HCT116 (cell line): ENCODE measurements at regions not wholly inside any gene's neighbourhood (a gene's known extent, or its start where the extent isn't known, plus 50 kb on each side); places are given as distances from the start of the nearest gene placed in this dataset.

Experiments used
- ATAC-seq: fragments of 200-7000 bp; cut with Tn5 transposase; 2 replicates; pipeline ENCODE4 v1.9.1; 2020; ENCODE audit warnings: mild to moderate bottlenecking, moderate library complexity
- BruUV-seq: library from RNA; stranded (reverse); fragments of 400-500 nt; replicated peaks from 2 replicates; lab custom pipeline; 2021; lab: Mats Ljungman, UMichigan
- CTCF ChIA-PET: fragments of 300-600 bp; sonication (Branson Sonifier 250); formaldehyde crosslinking; loops from one replicate; lab custom pipeline; 2021; ENCODE audit warnings: antibody characterized with exemption; lab: Charles Lee
- POLR2A ChIA-PET: fragments of 300-600, 350-600 bp; sonication (Branson Sonifier 250); formaldehyde crosslinking; loops from one replicate; lab custom pipeline; 2021; ENCODE audit warnings: antibody characterized with exemption; lab: Charles Lee
- RAD21 ChIA-PET, 2 experiments: fragments of 300-600 bp; sonication (Branson Sonifier 250); formaldehyde crosslinking; loops; one replicate each; lab custom pipeline; 2023; ENCODE audit warnings: low total read pairs in 2 of 2; ENCODE audit not compliant: uncharacterized antibody in 2 of 2, unreplicated experiment in 2 of 2, low non-redundant PET in 1 of 2; lab: Charles Lee
- DNase-seq: peaks from one replicate; pipeline ENCODE4 v3.0.0-alpha.2; 2010; ENCODE audit warnings: low read depth, low spot score
- H2AFZ ChIP-seq: fragments of 200-600 bp; shearing (Covaris generic), sonication (generic); 2 replicates; pipeline ENCODE4 v1.6.1; 2017; ENCODE audit warnings: low read depth, mixed run types, mixed read lengths, antibody characterized with exemption, low read length; ENCODE audit not compliant: poor library complexity, severe bottlenecking
- H3K27ac ChIP-seq: 2 replicates; pipeline ENCODE4 v1.5.1; 2012; ENCODE audit warnings: low read depth, low read length
- H3K27me3 ChIP-seq: fragments of 200-600 bp; sonication (generic); 2 replicates; pipeline ENCODE4 v1.6.1; 2016; ENCODE audit warnings: mixed run types, low read length, mixed read lengths; ENCODE audit not compliant: insufficient read depth
- H3K36me3 ChIP-seq, 2 experiments: fragments of 200-500 bp in 1 of 2; fragments of 200-600 bp in 1 of 2; sonication (Bioruptor generic) in 1 of 2; sonication (generic) in 1 of 2; 2 replicates each; pipeline versions ENCODE4 v1.5.1 to v1.6.1; 2014 to 2016; ENCODE audit warnings: low read length in 2 of 2, inconsistent platforms in 1 of 2, mixed read lengths in 1 of 2, mixed run types in 1 of 2; ENCODE audit not compliant: insufficient read depth in 2 of 2, control insufficient read depth in 1 of 2
- H3K4me1 ChIP-seq, 2 experiments: fragments of 200-600 bp in 1 of 2; sonication (generic) in 1 of 2; 2 replicates each; pipeline versions ENCODE4 v1.5.1 to v1.6.1; 2012 to 2017; ENCODE audit warnings: low read length in 2 of 2, inconsistent platforms in 1 of 2, mild to moderate bottlenecking in 1 of 2, mixed read lengths in 1 of 2, mixed run types in 1 of 2, moderate library complexity in 1 of 2; ENCODE audit not compliant: insufficient read depth in 2 of 2, control insufficient read depth in 1 of 2
- H3K4me2 ChIP-seq: fragments of 200-600 bp; sonication (generic); 2 replicates; pipeline ENCODE4 v1.6.1; 2017; ENCODE audit warnings: mixed run types, low read length, mixed read lengths
- H3K4me3 ChIP-seq, 2 experiments: fragments of 200-600 bp in 1 of 2; sonication (generic) in 1 of 2; replicated peaks in 1 of 2; 2 replicates each; pipeline ENCODE4 v1.5.1; 2011 to 2016; ENCODE audit warnings: low read length in 2 of 2, control low read depth in 1 of 2, low read depth in 1 of 2, mild to moderate bottlenecking in 1 of 2, mixed read lengths in 1 of 2, mixed run types in 1 of 2
- H3K79me2 ChIP-seq: fragments of 200-600 bp; sonication (generic); 2 replicates; pipeline ENCODE4 v1.6.1; 2017; ENCODE audit warnings: mild to moderate bottlenecking, mixed run types, low read length, moderate library complexity, mixed read lengths; ENCODE audit not compliant: insufficient read depth
- H3K9ac ChIP-seq: fragments of 200-600 bp; sonication (generic); 2 replicates; pipeline ENCODE4 v1.6.1; 2016; ENCODE audit warnings: low read length, mixed read lengths
- H3K9me2 ChIP-seq: fragments of 200-600 bp; sonication (generic), shearing (Covaris generic); 2 replicates; pipeline ENCODE4 v1.6.1; 2017; ENCODE audit warnings: mixed run types, mild to moderate bottlenecking, moderate library complexity; ENCODE audit not compliant: insufficient read depth
- H3K9me3 ChIP-seq, 2 experiments: fragments of 200-500 bp in 1 of 2; fragments of 200-600 bp in 1 of 2; sonication (Bioruptor generic) in 1 of 2; sonication (generic) in 1 of 2; 2 replicates each; pipeline ENCODE4 v1.6.1; 2014 to 2017; ENCODE audit warnings: low read length in 2 of 2, mixed read lengths in 2 of 2, inconsistent platforms in 1 of 2, low read depth in 1 of 2, mild to moderate bottlenecking in 1 of 2, mixed run types in 1 of 2, moderate library complexity in 1 of 2; ENCODE audit not compliant: control insufficient read depth in 1 of 2, insufficient read depth in 1 of 2
- H4K20me1 ChIP-seq: fragments of 200-600 bp; sonication (generic), shearing (Covaris generic); 2 replicates; pipeline ENCODE4 v1.6.1; 2017; ENCODE audit warnings: mixed run types, mild to moderate bottlenecking, moderate library complexity; ENCODE audit not compliant: insufficient read depth
- CBX3 ChIP-seq: IDR thresholded peaks from 2 replicates; pipeline ENCODE4 v1.6.1; 2012; ENCODE audit warnings: low read depth
- CEBPB ChIP-seq: IDR thresholded peaks from 2 replicates; pipeline ENCODE4 v1.6.1; 2012; ENCODE audit warnings: low read depth
- EZH2 ChIP-seq: fragments of 200-600 bp; sonication (generic); IDR thresholded peaks from 2 replicates; pipeline ENCODE4 v1.6.1; 2017; ENCODE audit warnings: antibody characterized with exemption, mixed run types
- JUND ChIP-seq: IDR thresholded peaks from 2 replicates; pipeline ENCODE4 v1.6.1; 2012
- POLR2A ChIP-seq: IDR thresholded peaks from 2 replicates; pipeline ENCODE4 v1.7.0; 2011; ENCODE audit warnings: borderline replicate concordance; ENCODE audit not compliant: insufficient read depth, insufficient read length; ENCODE audit errors: extremely low read depth
- RAD21 ChIP-seq: IDR thresholded peaks from 2 replicates; pipeline ENCODE4 v1.6.1; 2012; ENCODE audit warnings: low read depth, mild to moderate bottlenecking
- ZBTB33 ChIP-seq: IDR thresholded peaks from 2 replicates; pipeline ENCODE4 v1.6.1; 2011; ENCODE audit warnings: mild to moderate bottlenecking, low read length, moderate library complexity; ENCODE audit not compliant: insufficient replicate concordance; ENCODE audit errors: extremely low read depth
- intact Hi-C: fragments of 100-400 bp; cut with micrococcal nuclease; formaldehyde crosslinking; loops from 2 replicates; pipeline ENCODE4 v1.10.0; 2022
- TF ChIP-seq, protein P1 (sequence below): IDR thresholded peaks from 2 replicates; pipeline ENCODE4 v1.6.1; 2012; ENCODE audit warnings: low read depth

DNA sequence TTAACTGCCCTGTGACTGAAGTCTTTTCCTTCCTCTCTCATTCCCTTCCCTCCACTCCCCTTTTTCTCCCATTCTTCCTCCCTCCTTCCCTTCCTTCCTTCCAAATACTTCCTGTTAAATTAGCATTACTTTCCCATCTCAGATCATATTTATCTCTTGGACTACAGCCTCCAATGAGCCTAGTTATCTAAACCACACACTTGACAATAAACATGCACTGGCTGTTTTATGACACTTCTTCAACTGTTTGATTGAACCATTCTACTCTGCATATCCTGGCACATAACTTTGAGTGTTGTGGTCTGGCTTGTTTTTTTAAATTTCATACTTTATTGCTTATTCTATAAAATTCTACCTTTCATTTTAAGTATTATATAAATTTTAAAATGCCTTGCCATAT is 1860.8 kb upstream of the LRRTM1 start (continued):
- TF ChIP-seq EZH2 (no peak), ZBTB33 (no peak), JUND (no peak)

DNA sequence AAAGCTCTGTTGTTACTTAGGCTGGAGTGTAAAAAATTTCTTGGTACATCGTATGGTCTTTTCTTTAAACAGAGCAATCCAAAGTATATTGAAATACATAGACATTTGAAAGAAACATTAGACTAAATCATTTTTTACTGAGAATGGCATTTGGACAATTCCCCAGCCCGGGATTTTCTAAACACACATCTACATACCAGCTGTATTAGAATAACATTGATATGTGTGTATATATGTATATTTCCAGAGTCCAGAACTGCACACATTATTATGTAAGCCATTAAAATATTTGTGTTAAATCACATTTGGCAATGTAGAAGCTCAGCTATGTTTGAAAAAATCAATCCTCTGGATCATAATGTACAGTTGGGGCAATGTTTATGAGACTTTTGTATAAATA is 1853.6 kb upstream of the LRRTM1 start:
- intact Hi-C loops = no loop called here
- ChIA-PET POLR2A (no interaction called here), CTCF (no interaction called here), RAD21 (no interaction called here)
- DNase-seq = no peak
- no peaks in the 10 kb centered on the region for H3K4me1 ChIP-seq
- H3K27ac ChIP-seq = no peak overlapping the region
- no peaks in the 10 kb centered on the region for H3K9me2 ChIP-seq
- H3K9me3 ChIP-seq = no peaks in the 10 kb centered on the region
- H3K27me3 ChIP-seq = no peaks in the 10 kb centered on the region
- no peak overlapping the region for H3K9ac ChIP-seq
- H3K4me3 ChIP-seq = no peak overlapping the region
- TF ChIP-seq CBX3 = no peak
- TF ChIP-seq, protein P1, sequence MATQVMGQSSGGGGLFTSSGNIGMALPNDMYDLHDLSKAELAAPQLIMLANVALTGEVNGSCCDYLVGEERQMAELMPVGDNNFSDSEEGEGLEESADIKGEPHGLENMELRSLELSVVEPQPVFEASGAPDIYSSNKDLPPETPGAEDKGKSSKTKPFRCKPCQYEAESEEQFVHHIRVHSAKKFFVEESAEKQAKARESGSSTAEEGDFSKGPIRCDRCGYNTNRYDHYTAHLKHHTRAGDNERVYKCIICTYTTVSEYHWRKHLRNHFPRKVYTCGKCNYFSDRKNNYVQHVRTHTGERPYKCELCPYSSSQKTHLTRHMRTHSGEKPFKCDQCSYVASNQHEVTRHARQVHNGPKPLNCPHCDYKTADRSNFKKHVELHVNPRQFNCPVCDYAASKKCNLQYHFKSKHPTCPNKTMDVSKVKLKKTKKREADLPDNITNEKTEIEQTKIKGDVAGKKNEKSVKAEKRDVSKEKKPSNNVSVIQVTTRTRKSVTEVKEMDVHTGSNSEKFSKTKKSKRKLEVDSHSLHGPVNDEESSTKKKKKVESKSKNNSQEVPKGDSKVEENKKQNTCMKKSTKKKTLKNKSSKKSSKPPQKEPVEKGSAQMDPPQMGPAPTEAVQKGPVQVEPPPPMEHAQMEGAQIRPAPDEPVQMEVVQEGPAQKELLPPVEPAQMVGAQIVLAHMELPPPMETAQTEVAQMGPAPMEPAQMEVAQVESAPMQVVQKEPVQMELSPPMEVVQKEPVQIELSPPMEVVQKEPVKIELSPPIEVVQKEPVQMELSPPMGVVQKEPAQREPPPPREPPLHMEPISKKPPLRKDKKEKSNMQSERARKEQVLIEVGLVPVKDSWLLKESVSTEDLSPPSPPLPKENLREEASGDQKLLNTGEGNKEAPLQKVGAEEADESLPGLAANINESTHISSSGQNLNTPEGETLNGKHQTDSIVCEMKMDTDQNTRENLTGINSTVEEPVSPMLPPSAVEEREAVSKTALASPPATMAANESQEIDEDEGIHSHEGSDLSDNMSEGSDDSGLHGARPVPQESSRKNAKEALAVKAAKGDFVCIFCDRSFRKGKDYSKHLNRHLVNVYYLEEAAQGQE = no peak
- TF ChIP-seq POLR2A = no peak
- TF ChIP-seq RAD21 = no peak
- no peak for TF ChIP-seq CEBPB
- H3K4me2 ChIP-seq = no peak overlapping the region
- no peaks in the 10 kb centered on the region for H3K36me3 ChIP-seq
- BruUV-seq = no TSS peak
- H3K79me2 ChIP-seq = no peaks in the 10 kb centered on the region
- ATAC-seq = no peak
- H4K20me1 ChIP-seq = no peaks in the 10 kb centered on the region
- H2AFZ ChIP-seq = no peak overlapping the region
